Activated CD4-positive, alpha-beta memory T cell treated with anti-CD3 and anti-CD28 coated beads, Interleukin-2, amount 10 ng/mL, durations not matched to agents 7 days and 5 days (primary cell): ENCODE measurements at regions not wholly inside any gene's neighbourhood (a gene's known extent, or its start where the extent isn't known, plus 50 kb on each side); places are given as distances from the start of the nearest gene placed in this dataset.

Experiments
- CTCF ChIA-PET: fragments of 350-600 bp; sonication (Branson Sonifier 250); formaldehyde crosslinking; loops from one replicate; lab custom pipeline; 2021; ENCODE audit warnings: antibody characterized with exemption, inconsistent platforms; lab: Charles Lee
- POLR2A ChIA-PET: fragments of 350-600 bp; sonication (Branson Sonifier 250); formaldehyde crosslinking; loops from one replicate; lab custom pipeline; 2021; ENCODE audit warnings: antibody characterized with exemption; lab: Charles Lee
- DNase-seq: peaks from one replicate; pipeline ENCODE4 v3.0.0-alpha.2; 2020
- H3K27ac Mint-ChIP-seq: one replicate; pipeline ENCODE4 v1.8.0; 2021; ENCODE audit warnings: mild to moderate bottlenecking, mixed read lengths
- H3K27me3 Mint-ChIP-seq: one replicate; pipeline ENCODE4 v1.8.0; 2021; ENCODE audit warnings: mixed read lengths
- H3K36me3 Mint-ChIP-seq: one replicate; pipeline ENCODE4 v1.8.0; 2021; ENCODE audit warnings: low read depth, mixed read lengths
- H3K4me1 Mint-ChIP-seq: one replicate; pipeline ENCODE4 v1.8.0; 2021; ENCODE audit warnings: mixed read lengths
- H3K4me3 Mint-ChIP-seq: one replicate; pipeline ENCODE4 v1.8.0; 2021; ENCODE audit warnings: mild to moderate bottlenecking, mixed read lengths
- H3K9me3 Mint-ChIP-seq: one replicate; pipeline ENCODE4 v1.8.0; 2021; ENCODE audit warnings: mixed read lengths

DNA sequence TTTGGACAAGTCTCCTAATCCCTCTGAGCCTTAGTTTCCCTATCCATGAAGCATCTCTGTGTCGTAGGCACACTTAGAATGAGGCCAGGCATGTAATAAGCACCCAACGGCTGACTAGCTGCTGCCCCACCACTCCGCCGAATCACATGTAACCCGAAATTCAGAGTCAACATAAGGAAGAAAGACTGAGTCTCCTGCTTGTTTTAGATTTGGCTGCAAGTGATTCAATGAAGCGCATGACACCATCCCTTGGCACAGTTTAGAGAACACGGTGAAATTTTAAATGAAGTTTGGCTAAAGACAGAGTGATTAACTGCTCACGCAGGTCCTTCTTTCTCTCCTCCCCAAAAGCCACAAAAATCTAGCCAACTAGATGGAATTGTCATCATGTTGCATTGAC lies 279.2 kb downstream of the TLE3 start:
- no peaks in the 10 kb centered on the region for H3K36me3 Mint-ChIP-seq
- POLR2A ChIA-PET, result no interaction called here
- no peak for DNase-seq

DNA sequence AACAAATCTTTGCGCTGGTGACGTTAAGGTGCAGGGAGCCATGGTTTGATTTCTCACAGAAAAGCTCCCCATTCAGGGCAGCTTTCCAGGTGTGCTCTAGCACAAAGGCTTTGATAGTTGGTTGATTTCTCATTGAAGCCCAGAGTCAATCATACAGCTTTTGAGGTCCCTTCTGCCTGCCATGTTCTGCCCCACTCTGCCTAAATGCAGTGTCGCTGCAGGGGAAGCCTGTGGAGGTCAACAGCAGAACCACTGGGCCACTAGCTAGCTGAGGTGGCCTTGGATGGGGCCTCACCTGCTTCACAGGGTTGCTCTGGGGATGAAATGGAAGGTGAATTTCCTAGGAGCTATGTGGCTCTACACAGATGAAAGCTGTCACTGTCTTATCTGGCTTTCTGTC lies 278.3 kb downstream of the TLE3 start:
- DNase-seq, result no peak
- no peaks in the 10 kb centered on the region for H3K9me3 Mint-ChIP-seq
- POLR2A ChIA-PET, result no interaction called here
- CTCF ChIA-PET, result no interaction called here
- no peak overlapping the region for H3K4me3 Mint-ChIP-seq
- no peak overlapping the region for H3K27ac Mint-ChIP-seq
- H3K27me3 Mint-ChIP-seq, result peaks cover 15% of the 10 kb centered on the region
- H3K36me3 Mint-ChIP-seq, result no peaks in the 10 kb centered on the region
- H3K4me1 Mint-ChIP-seq, result no peaks in the 10 kb centered on the region

More for the DNA sequence above, 279.2 kb downstream of the TLE3 start:
- no peak overlapping the region for H3K27ac Mint-ChIP-seq
- no peaks in the 10 kb centered on the region for H3K9me3 Mint-ChIP-seq
- peaks cover 14% of the 10 kb centered on the region for H3K27me3 Mint-ChIP-seq
- CTCF ChIA-PET, result no interaction called here
- H3K4me1 Mint-ChIP-seq, result no peaks in the 10 kb centered on the region
- no peak overlapping the region for H3K4me3 Mint-ChIP-seq

DNA sequence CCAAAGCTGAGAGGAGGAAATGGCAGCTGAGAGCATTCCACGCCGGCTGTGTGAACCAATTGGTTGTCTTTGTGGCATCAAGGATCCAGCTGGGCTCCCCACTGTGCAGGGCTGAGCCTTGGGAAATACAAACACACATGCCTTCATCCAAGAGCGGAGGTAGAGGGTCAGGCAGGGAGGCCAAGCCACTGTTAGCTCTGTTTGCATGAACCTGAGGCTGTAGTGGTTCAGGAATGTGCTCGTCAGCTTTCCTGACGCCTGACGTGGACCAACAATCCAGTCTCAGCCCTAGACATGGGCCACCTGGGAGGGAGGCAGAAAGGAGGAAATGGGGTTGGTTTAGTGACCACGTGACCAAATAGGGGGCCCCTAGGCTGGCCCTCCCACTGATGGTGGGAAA lies 276.9 kb downstream of the TLE3 start:
- Mint-ChIP-seq H3K4me3 (no peak overlapping the region), H3K4me1 (no peaks in the 10 kb centered on the region), H3K36me3 (no peaks in the 10 kb centered on the region), H3K9me3 (no peaks in the 10 kb centered on the region), H3K27ac (no peak overlapping the region), H3K27me3 (peaks cover 15% of the 10 kb centered on the region)
- ChIA-PET CTCF (interaction anchor here (1.4 kb wide), 1 partner anchor 646 kb away, joined by 3 read pairs; no protein-coding TSS in a partner anchor), POLR2A (no interaction called here)
- no peak for DNase-seq

DNA sequence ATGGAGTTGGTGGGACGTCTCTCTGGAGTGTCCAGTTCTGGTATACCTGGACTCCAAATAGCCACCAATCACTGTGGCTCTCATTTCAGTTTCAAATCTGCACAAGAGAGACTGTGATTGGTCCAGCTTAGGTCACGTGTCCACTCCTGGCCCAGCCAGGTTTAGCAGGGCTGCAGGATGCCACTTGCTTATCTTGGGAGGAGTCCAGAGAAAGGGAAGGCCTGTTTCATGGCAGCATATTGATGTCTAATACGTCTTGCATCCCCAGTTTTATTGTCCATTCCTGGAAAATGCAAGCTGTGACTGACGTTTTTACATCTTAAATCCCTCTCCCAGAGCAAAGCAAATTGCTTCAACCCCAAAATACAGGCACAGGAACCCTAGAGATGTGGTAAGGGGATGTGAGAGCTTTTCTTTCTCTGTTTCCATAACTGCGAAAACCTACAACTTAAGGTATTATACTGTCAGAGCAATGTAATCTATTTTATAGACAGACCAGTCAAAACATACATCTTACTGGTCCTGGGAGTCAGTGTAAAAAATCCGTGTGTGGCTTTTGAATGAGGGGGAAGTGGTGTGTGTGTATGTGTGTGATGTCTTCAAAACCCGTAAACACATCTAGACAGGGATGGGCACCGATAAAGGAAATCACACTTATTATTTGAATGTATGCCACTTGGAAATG lies 274.4 kb downstream of the TLE3 start:
- no peaks in the 10 kb centered on the region for H3K4me1 Mint-ChIP-seq
- POLR2A ChIA-PET, result no interaction called here
- H3K27ac Mint-ChIP-seq, result no peak overlapping the region
- H3K9me3 Mint-ChIP-seq, result no peaks in the 10 kb centered on the region
- DNase-seq, result no peak
- H3K36me3 Mint-ChIP-seq, result no peaks in the 10 kb centered on the region
- CTCF ChIA-PET, result no interaction called here
- peaks cover 12% of the 10 kb centered on the region for H3K27me3 Mint-ChIP-seq
- no peak overlapping the region for H3K4me3 Mint-ChIP-seq

DNA sequence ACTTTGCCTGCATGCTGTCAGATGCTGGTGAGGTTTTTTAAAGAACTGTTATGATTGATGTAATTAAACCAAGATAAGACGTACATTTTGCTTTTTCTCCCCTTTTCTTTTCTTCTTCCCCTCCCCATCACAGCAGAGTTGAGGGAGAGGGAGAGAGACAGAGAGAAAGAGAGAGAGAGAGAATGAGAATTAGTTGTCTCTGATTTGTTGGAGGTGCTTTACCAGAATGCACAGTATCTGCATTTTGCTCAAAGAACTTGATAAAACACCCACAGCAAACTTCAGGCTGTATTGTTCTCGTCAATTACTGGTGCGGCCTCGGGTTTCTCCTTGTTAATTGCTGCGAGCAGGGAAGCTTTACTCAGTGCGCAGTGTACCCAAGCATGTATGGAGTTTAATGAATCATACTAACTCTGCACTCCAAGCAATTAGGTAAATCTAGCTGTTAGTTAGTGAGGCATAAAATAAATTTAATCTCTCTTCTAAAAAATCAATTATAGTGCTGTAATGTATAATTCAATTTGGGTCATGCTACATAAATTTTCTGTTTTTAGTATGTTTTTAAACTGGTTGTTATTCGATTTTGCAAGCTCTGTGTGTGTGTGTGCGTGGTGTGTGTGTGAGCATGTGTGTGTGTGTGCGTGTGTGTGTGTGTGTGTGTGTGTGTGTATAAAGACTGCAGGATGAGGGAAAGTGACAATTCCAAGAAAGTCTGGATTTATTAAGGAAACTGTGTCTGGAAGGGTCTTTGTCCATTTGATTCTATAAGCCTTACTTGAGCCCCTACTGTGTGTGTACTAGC lies 273.4 kb downstream of the TLE3 start:
- Mint-ChIP-seq H3K27me3 (peaks cover 4% of the 10 kb centered on the region), H3K36me3 (no peaks in the 10 kb centered on the region), H3K9me3 (no peaks in the 10 kb centered on the region), H3K4me3 (no peak overlapping the region), H3K4me1 (no peaks in the 10 kb centered on the region), H3K27ac (no peak overlapping the region)
- POLR2A ChIA-PET, result no interaction called here
- CTCF ChIA-PET, result no interaction called here
- no peak for DNase-seq

DNA sequence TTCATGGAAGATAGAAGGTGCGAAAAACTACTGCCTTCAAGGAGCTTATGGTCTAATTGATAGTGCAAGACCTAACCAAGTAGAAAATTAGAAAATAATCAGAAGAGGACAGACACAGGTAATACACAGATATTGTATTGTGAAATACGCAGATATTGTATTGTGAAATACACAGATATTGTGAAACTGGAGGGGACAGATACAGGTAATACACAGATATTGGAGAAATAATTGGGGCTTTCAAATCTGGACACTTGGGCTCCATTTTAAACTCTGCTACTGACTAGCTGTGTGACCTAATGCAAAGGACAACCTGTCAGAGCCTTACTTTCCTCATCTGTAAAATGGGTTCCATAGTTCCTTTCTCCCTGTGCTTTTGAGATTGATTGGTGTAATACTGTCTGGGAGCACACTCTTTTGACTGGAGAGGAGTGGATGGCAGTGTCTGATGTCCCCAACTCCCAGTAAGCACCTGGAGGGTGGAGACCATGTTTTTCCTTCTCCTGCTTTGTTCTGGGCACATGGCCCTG lies 272.8 kb downstream of the TLE3 start:
- Mint-ChIP-seq H3K4me1 (no peaks in the 10 kb centered on the region), H3K9me3 (no peaks in the 10 kb centered on the region), H3K27ac (no peak overlapping the region), H3K27me3 (peaks cover 6% of the 10 kb centered on the region), H3K4me3 (no peak overlapping the region), H3K36me3 (no peaks in the 10 kb centered on the region)
- POLR2A ChIA-PET, result no interaction called here
- no peak for DNase-seq
- CTCF ChIA-PET, result no interaction called here

DNA sequence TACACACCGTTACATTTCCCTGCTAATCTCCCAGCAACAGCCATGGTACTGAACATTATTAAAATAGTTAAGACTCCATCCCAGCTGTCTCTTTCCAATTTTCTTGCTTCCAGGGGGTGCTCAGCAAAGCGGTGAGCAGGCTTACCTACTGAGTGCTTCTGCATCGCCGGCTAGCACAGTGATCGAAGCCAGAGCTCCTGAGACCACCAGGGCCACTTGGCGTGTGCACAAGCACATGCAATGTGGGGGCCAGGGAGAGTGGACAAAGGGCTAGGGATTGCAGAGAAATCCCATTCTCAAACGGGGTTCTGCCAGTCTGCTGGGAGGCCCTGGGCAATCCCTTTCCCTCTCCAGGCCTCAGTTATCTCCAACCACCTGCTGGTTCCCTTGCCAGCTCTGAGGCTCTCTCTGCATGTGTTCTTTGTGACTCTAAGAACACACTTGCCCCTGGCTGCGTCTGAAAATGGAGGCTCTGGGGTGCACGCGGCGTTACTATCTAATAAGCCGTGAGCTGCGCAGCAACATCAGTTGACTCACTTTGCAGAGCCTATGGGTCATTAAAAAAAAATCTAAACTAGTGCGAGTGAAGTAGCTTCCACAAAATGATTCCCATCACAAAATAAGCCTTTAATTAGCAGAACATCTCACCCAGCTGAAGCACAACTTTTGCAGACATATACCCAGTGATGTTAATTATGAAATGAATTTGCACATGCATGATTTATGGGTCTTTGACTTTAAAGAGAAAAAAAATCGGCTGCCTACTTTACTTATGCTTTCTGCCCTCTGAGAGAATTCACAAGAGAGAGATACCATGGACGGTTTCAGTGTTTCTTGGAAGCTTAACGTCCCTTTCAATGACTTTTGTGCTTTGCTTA lies 271.5 kb downstream of the TLE3 start:
- H3K4me1 Mint-ChIP-seq, result no peaks in the 10 kb centered on the region
- DNase-seq, result no peak
- H3K4me3 Mint-ChIP-seq, result no peak overlapping the region
- H3K27me3 Mint-ChIP-seq, result peaks cover 6% of the 10 kb centered on the region
- POLR2A ChIA-PET, result no interaction called here
- CTCF ChIA-PET, result no interaction called here
- H3K27ac Mint-ChIP-seq, result no peak overlapping the region
- H3K36me3 Mint-ChIP-seq, result no peaks in the 10 kb centered on the region
- no peaks in the 10 kb centered on the region for H3K9me3 Mint-ChIP-seq

DNA sequence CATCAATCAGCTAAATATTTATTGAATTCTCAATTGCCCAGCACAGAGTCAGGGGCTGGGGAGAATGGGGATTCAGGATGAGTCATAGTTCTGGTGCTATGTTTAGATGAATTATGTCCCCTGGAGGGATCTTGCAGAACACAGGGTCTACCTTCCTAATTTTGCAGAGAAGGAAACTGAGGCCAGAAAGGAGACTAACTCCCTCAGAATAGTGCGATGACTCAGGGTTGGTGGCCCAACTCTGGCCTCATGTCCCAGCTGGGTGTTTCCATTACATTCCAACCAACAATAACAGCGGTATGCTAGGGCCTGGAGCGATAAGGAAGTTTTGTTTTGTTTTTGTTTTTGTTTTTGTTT lies 270.9 kb downstream of the TLE3 start:
- H3K36me3 Mint-ChIP-seq, result no peaks in the 10 kb centered on the region
- H3K4me3 Mint-ChIP-seq, result no peak overlapping the region
- ChIA-PET CTCF (no interaction called here), POLR2A (no interaction called here)
- H3K4me1 Mint-ChIP-seq, result no peaks in the 10 kb centered on the region
- DNase-seq, result no peak
- no peaks in the 10 kb centered on the region for H3K9me3 Mint-ChIP-seq
- no peak overlapping the region for H3K27ac Mint-ChIP-seq
- H3K27me3 Mint-ChIP-seq, result peaks cover 8% of the 10 kb centered on the region

DNA sequence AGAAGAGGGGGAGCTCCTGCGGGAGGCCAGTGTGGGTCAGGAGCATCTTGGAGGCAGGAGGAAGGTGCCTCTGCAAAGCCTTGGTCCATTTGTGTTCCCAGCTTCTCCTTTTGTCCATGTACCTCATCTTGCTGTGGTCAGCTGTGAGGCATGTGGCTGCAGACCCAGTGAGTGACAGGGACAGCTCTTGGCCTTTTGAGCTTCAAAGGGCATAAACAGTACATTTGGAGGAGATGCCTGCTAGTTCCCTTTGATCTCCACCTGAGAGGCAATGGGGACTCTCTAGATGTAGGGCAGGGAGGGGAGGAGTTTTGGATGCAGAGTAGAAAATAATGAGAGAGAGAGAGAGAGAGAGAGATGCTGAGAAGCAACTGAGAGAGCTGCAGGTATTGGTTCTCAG lies 270.0 kb downstream of the TLE3 start:
- no peaks in the 10 kb centered on the region for H3K9me3 Mint-ChIP-seq
- no peaks in the 10 kb centered on the region for H3K36me3 Mint-ChIP-seq
- CTCF ChIA-PET, result interaction anchor here (0.6 kb wide), 1 partner anchor 640 kb away, joined by 3 read pairs; no protein-coding TSS in a partner anchor

DNA sequence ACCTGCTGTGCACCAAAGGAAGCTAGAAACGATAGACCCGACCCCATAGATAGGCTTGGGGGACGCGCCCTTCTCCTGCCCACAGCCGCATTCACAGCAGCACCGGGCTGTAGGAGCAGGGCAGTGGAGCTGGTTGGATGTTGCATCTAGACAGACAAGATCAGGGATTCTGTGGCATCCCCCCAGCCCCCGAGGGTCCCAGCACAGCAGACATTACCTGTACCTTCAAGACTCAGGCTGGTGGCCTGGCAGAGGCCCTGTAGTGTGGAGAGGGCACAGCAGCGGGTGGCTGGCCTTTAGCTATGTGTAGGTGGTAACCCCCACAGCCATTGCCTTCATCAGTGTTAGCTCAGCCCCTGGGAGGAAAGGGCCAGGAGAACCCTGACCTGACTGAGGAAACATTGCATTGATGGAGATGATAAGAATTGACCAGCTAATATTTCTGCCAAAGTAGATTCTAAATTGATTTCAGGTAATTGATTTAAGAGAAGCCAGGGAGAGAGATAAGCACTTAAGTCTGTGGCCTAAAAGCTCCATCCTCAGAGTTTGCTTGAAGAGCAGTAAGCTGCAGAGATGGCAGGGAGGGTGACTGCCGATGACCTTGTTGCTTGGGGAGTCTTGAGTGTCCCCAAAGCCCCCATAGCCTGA lies 269.4 kb downstream of the TLE3 start:
- no peak for DNase-seq
- Mint-ChIP-seq H3K36me3 (no peaks in the 10 kb centered on the region), H3K4me3 (no peak overlapping the region), H3K27me3 (peaks cover 8% of the 10 kb centered on the region), H3K9me3 (no peaks in the 10 kb centered on the region), H3K27ac (no peak overlapping the region), H3K4me1 (no peaks in the 10 kb centered on the region)
- POLR2A ChIA-PET, result no interaction called here
- CTCF ChIA-PET, result interaction anchor here (0.6 kb wide), 1 partner anchor 639 kb away, joined by 3 read pairs; no protein-coding TSS in a partner anchor

More for the DNA sequence above, 270.0 kb downstream of the TLE3 start:
- Mint-ChIP-seq H3K27me3 (peaks cover 8% of the 10 kb centered on the region), H3K4me1 (no peaks in the 10 kb centered on the region), H3K4me3 (no peak overlapping the region), H3K27ac (no peak overlapping the region)
- POLR2A ChIA-PET, result no interaction called here
- no peak for DNase-seq

DNA sequence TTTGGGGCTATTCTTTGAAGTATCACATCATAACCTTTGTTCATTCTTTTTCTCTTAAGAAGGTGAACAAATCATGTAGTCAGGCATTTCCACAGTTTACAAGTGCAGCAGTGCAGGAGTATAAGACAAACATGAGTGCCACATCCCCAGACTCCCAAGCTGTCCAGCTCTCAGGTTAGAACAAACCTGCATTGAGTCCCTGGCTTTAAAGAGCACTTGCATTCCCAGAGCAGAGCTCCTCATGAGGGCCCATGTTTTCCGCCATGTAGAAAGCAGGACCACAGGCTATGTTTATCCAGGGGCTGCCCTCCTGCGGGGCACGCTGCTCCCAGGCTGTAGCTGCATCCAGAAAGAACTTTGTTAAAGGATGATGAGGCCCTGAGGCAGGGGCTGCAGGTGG lies 267.7 kb downstream of the TLE3 start:
- H3K4me1 Mint-ChIP-seq, result no peaks in the 10 kb centered on the region
- peaks cover 6% of the 10 kb centered on the region for H3K27me3 Mint-ChIP-seq
- no peak overlapping the region for H3K4me3 Mint-ChIP-seq
- ChIA-PET CTCF (no interaction called here), POLR2A (no interaction called here)
- no peaks in the 10 kb centered on the region for H3K9me3 Mint-ChIP-seq
- no peak overlapping the region for H3K27ac Mint-ChIP-seq
- DNase-seq, result no peak
- no peaks in the 10 kb centered on the region for H3K36me3 Mint-ChIP-seq

DNA sequence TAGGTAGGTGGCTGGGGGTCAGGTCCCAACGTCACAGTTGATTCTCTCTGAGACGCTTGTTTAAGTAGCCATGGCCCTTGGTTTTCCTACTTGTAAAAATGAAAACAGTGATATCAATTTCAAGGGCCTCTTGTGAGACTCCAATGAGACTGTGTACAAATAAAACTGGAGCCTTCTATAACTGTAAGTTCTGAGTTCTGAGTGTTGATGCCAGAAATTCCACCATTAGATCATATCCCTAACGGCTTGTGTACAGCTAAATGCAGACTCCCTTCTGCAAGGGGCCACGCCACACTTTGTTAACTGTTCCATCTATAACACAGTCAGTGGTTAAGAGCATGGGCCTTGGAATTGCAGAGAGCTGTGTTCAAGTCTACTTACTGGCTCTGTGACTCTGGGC lies 267.3 kb downstream of the TLE3 start:
- Mint-ChIP-seq H3K4me3 (no peak overlapping the region), H3K9me3 (no peaks in the 10 kb centered on the region), H3K36me3 (no peaks in the 10 kb centered on the region), H3K4me1 (no peaks in the 10 kb centered on the region), H3K27me3 (peaks cover 6% of the 10 kb centered on the region), H3K27ac (no peak overlapping the region)
- no peak for DNase-seq
- ChIA-PET POLR2A (no interaction called here), CTCF (no interaction called here)
